ENCODE measurements at regions not wholly inside any gene's neighbourhood (a gene's known extent, or its start where the extent isn't known, plus 50 kb on each side); places are given as distances from the start of the nearest gene placed in this dataset.
A peak's percentile ranks its signal among the peaks of the same experiment; 100 is the strongest.

DNA sequence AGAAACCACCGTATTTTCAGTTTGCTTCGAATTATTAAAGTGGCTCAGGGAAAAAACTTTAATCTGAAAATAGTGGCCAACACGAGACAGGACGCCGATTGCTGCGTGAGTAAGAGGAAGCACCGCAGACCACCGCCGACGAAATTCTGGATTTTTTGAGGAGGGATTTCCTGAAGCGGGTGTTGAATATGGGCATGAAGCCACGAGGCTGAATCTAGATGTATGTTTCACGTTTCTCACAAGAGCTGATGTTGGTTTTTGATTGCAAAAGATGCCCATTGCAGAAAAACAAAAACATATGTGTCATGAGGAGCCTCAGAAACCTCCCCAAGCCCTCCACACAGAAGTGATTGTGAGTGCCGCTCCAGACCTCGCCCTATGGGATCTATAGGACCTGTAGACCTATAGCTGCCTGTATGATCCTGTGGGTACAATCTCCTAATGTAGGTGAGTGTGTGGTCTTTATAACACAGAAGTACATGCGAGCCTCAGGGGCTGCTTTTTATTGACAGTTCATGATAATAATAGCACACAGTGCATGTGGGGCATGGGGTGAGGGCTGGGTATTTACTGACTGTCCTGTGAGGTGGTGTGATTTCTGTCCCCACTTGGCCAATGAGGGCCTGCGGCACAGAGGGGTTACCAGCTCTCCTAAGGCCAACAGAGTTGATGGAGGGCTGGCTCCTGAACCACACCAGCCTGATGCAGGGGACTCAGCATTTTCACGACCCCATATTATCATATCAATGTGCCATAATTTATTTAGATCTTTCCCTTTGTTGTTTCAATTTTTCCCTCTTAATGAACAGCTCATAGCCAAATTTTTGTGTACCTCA is 243.9 kb downstream of the DLL1 start:
- no peak for DNase-seq (ENCODE audit: low spot score)
- no peaks in the 10 kb centered on the region for H3K79me1 ChIP-seq (ENCODE audit: low read depth, low read length)
- H4K91ac ChIP-seq (ENCODE audit: low read depth, low read length, poor library complexity), result no peak overlapping the region
- no peak overlapping the region for H2AFZ ChIP-seq (ENCODE audit: low read length)
- no peak overlapping the region for H2BK15ac ChIP-seq (ENCODE audit: low read length)
- H3K4ac ChIP-seq (ENCODE audit: low read length), result no peak overlapping the region
- peaks cover 0 to 1% of the 10 kb centered on the region in 2 donors for H3K4me1 ChIP-seq (ENCODE audit: control insufficient read depth in 2 of 2, insufficient read depth in 1 of 2, low read depth in 1 of 2, low read length in 2 of 2)
- no peaks in the 10 kb centered on the region for H3K9me3 ChIP-seq (replicated peaks in 1 of 2; ENCODE audit: control insufficient read depth in 2 of 2, insufficient read depth in 1 of 2, low read depth in 1 of 2, low read length in 2 of 2)
- no peak overlapping the region for H3K23ac ChIP-seq (ENCODE audit: low read depth, low read length, poor library complexity)
- no peak overlapping the region for H3K27ac ChIP-seq (replicated peaks; ENCODE audit: low read length)
- no peak overlapping the region for H2BK120ac ChIP-seq (ENCODE audit: low read depth, low read length)
- H3K9ac ChIP-seq (ENCODE audit: low read depth, low read length, poor library complexity), result no peak overlapping the region
- no peak overlapping the region for H2BK5ac ChIP-seq (ENCODE audit: low read length)
- no peak overlapping the region for H3K4me3 ChIP-seq (ENCODE audit: low read length in 2 of 2)
- peaks cover 0 to 2% (median 0%) of the 10 kb centered on the region in 3 experiments for H3K27me3 ChIP-seq (ENCODE audit: control insufficient read depth in 3 of 3, insufficient read depth in 3 of 3, low read depth in 1 of 3, low read length in 3 of 3)
- H2AK5ac ChIP-seq (ENCODE audit: low read depth, low read length), result no peak overlapping the region
- no peak overlapping the region for H3K18ac ChIP-seq (ENCODE audit: low read length)
- no peak overlapping the region for H2BK12ac ChIP-seq (ENCODE audit: low read length)
- H4K8ac ChIP-seq (ENCODE audit: low read depth, low read length), result no peak overlapping the region
- H3K36me3 ChIP-seq (replicated peaks in 1 of 2; ENCODE audit: control insufficient read depth in 2 of 2, insufficient read depth in 2 of 2, low read length in 2 of 2), result no peaks in the 10 kb centered on the region
- H3K4me2 ChIP-seq (ENCODE audit: insufficient read depth, low read length, poor library complexity, severe bottlenecking), result no peak overlapping the region
- WGBS, 2 donors (ENCODE audit: extremely low coverage in 2 of 2, insufficient read length in 2 of 2, insufficient replicate concordance in 1 of 2), result no CpG with 5 or more reads among the region's 18 CpGs
- no peak overlapping the region for H3K14ac ChIP-seq (ENCODE audit: low read length)

- Histone ChIP-seq H2BK15ac (ENCODE audit: low read length) (peak overlapping the region; percentile 62), H3K36me3 (replicated peaks in 1 of 2; ENCODE audit: control insufficient read depth in 2 of 2, insufficient read depth in 2 of 2, low read length in 2 of 2) (no peaks in the 10 kb centered on the region), H3K14ac (ENCODE audit: low read length) (peak overlapping the region; percentile 23), H2AK5ac (ENCODE audit: low read depth, low read length) (peak overlapping the region; percentile 51), H2BK120ac (ENCODE audit: low read depth, low read length) (no peak overlapping the region), H3K4me3 (ENCODE audit: low read length in 2 of 2) (no peak overlapping the region), H3K4me2 (ENCODE audit: insufficient read depth, low read length, poor library complexity, severe bottlenecking) (no peak overlapping the region), H2BK12ac (ENCODE audit: low read length) (no peak overlapping the region), H3K23ac (ENCODE audit: low read depth, low read length, poor library complexity) (peak overlapping the region; percentile 17), H3K9ac (ENCODE audit: low read depth, low read length, poor library complexity) (peak overlapping the region; percentile 10), H2BK5ac (ENCODE audit: low read length) (no peak overlapping the region), H4K91ac (ENCODE audit: low read depth, low read length, poor library complexity) (no peak overlapping the region), H3K79me1 (ENCODE audit: low read depth, low read length) (no peaks in the 10 kb centered on the region), H2AFZ (ENCODE audit: low read length) (no peak overlapping the region), H3K27me3 (ENCODE audit: control insufficient read depth in 3 of 3, insufficient read depth in 3 of 3, low read depth in 1 of 3, low read length in 3 of 3) (peaks cover 0 to 9% (median 0%) of the 10 kb centered on the region in 3 experiments), H4K8ac (ENCODE audit: low read depth, low read length) (no peak overlapping the region), H3K27ac (replicated peaks; ENCODE audit: low read length) (no peak overlapping the region), H3K4ac (ENCODE audit: low read length) (no peak overlapping the region), H3K18ac (ENCODE audit: low read length) (peak overlapping the region; percentile 61), H3K9me3 (replicated peaks in 1 of 2; ENCODE audit: control insufficient read depth in 2 of 2, insufficient read depth in 1 of 2, low read depth in 1 of 2, low read length in 2 of 2) (no peaks in the 10 kb centered on the region), H3K4me1 (ENCODE audit: control insufficient read depth in 2 of 2, insufficient read depth in 1 of 2, low read depth in 1 of 2, low read length in 2 of 2) (peaks cover 0 to 1% of the 10 kb centered on the region in 2 donors)
- WGBS, 2 donors (ENCODE audit: extremely low coverage in 2 of 2, insufficient read length in 2 of 2, insufficient replicate concordance in 1 of 2), result no CpG with 5 or more reads among the region's 33 CpGs
- no peak for DNase-seq (ENCODE audit: low spot score)
These were observed 244.8 kb downstream of the DLL1 start for GRCh38 chr6:170045981-170046667.

- H2BK120ac ChIP-seq (ENCODE audit: low read depth, low read length), result peak overlapping the region; percentile 16
- H3K14ac ChIP-seq (ENCODE audit: low read length), result no peak overlapping the region
- H4K91ac ChIP-seq (ENCODE audit: low read depth, low read length, poor library complexity), result no peak overlapping the region
- peak overlapping the region; percentile 10 for H3K9ac ChIP-seq (ENCODE audit: low read depth, low read length, poor library complexity)
- no peaks in the 10 kb centered on the region for H3K9me3 ChIP-seq (replicated peaks in 1 of 2; ENCODE audit: control insufficient read depth in 2 of 2, insufficient read depth in 1 of 2, low read depth in 1 of 2, low read length in 2 of 2)
- H3K23ac ChIP-seq (ENCODE audit: low read depth, low read length, poor library complexity), result peak overlapping the region; percentile 3
- no peaks in the 10 kb centered on the region for H3K36me3 ChIP-seq (replicated peaks in 1 of 2; ENCODE audit: control insufficient read depth in 2 of 2, insufficient read depth in 2 of 2, low read length in 2 of 2)
- no peak overlapping the region for H2BK12ac ChIP-seq (ENCODE audit: low read length)
- WGBS, 2 donors (ENCODE audit: extremely low coverage in 2 of 2, insufficient read length in 2 of 2, insufficient replicate concordance in 1 of 2), result no CpG with 5 or more reads among the region's 7 CpGs
- DNase-seq (ENCODE audit: low spot score), result no peak
- no peak overlapping the region for H2BK5ac ChIP-seq (ENCODE audit: low read length)
- H3K18ac ChIP-seq (ENCODE audit: low read length), result peak overlapping the region; percentile 61
- no peak overlapping the region for H2AFZ ChIP-seq (ENCODE audit: low read length)
- H3K4me1 ChIP-seq (ENCODE audit: control insufficient read depth in 2 of 2, insufficient read depth in 1 of 2, low read depth in 1 of 2, low read length in 2 of 2), result peaks cover 0 to 6% of the 10 kb centered on the region in 2 donors
- no peak overlapping the region for H3K4ac ChIP-seq (ENCODE audit: low read length)
- H3K79me1 ChIP-seq (ENCODE audit: low read depth, low read length), result no peaks in the 10 kb centered on the region
- H3K27ac ChIP-seq (replicated peaks; ENCODE audit: low read length), result no peak overlapping the region
- no peak overlapping the region for H4K8ac ChIP-seq (ENCODE audit: low read depth, low read length)
- H3K4me2 ChIP-seq (ENCODE audit: insufficient read depth, low read length, poor library complexity, severe bottlenecking), result no peak overlapping the region
- H3K4me3 ChIP-seq (ENCODE audit: low read length in 2 of 2), result no peak overlapping the region
- peak overlapping the region; percentile 60 for H2AK5ac ChIP-seq (ENCODE audit: low read depth, low read length)
- peak overlapping the region; percentile 28 for H2BK15ac ChIP-seq (ENCODE audit: low read length)
- peaks cover 0 to 9% (median 0%) of the 10 kb centered on the region in 3 experiments for H3K27me3 ChIP-seq (ENCODE audit: control insufficient read depth in 3 of 3, insufficient read depth in 3 of 3, low read depth in 1 of 3, low read length in 3 of 3)
These were observed 245.3 kb downstream of the DLL1 start for GRCh38 chr6:170045563-170045960.
